ENCODE measurements at regions not wholly inside any gene's neighbourhood (a gene's known extent, or its start where the extent isn't known, plus 50 kb on each side); places are given as distances from the start of the nearest gene placed in this dataset.

DNA sequence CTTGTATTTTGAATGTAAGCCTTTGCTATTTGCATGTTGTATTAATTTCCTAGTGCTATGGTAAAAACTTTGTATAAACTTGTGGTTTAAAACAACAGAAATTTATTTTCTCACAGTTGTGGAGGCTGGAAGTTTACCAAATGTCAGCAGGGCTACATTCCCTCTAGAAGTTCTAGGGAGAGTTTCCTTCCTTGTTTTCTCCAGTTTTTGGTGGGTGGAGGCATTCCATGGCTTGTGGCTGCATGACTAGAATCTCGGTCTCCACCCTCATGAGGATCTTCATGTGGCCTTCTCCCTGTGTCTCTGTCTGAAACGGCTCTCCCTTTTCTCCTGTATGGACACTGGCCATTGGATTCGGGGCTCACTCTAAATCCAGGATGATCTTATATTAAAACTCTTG lies 482.2 kb upstream of the GOT2 start:
- no peaks in the 10 kb centered on the region for H4K20me1 ChIP-seq (ENCODE audit: insufficient read depth, poor library complexity, severe bottlenecking)
- H3K79me2 ChIP-seq = no peaks in the 10 kb centered on the region
- no peaks in the 10 kb centered on the region for H3K36me3 ChIP-seq (replicated peaks; ENCODE audit: insufficient read depth, low read depth)
- no peak overlapping the region for H3K4me2 ChIP-seq
- 82% methylated on average over 3 of the region's 3 CpGs for WGBS (ENCODE audit: low lambda C conversion rate, missing lambda C conversion rate)
- H3K27me3 ChIP-seq = no peaks in the 10 kb centered on the region
- H3K4me3 ChIP-seq = no peak overlapping the region
- no peak overlapping the region for H2AFZ ChIP-seq
- no peaks in the 10 kb centered on the region for H3K9me2 ChIP-seq (replicated peaks; ENCODE audit: insufficient read depth)
- no peak overlapping the region for H3K27ac ChIP-seq
- no peaks in the 10 kb centered on the region for H3K4me1 ChIP-seq (ENCODE audit: insufficient read depth)
- no peaks in the 10 kb centered on the region for H3K9me3 ChIP-seq (ENCODE audit: low read depth)
- TF ChIP-seq EZH2phosphoT487 (IDR thresholded peaks at IDR 0.05; ENCODE audit: low read depth, severe bottlenecking, unreplicated experiment) = no peak
- TF ChIP-seq, protein P1, sequence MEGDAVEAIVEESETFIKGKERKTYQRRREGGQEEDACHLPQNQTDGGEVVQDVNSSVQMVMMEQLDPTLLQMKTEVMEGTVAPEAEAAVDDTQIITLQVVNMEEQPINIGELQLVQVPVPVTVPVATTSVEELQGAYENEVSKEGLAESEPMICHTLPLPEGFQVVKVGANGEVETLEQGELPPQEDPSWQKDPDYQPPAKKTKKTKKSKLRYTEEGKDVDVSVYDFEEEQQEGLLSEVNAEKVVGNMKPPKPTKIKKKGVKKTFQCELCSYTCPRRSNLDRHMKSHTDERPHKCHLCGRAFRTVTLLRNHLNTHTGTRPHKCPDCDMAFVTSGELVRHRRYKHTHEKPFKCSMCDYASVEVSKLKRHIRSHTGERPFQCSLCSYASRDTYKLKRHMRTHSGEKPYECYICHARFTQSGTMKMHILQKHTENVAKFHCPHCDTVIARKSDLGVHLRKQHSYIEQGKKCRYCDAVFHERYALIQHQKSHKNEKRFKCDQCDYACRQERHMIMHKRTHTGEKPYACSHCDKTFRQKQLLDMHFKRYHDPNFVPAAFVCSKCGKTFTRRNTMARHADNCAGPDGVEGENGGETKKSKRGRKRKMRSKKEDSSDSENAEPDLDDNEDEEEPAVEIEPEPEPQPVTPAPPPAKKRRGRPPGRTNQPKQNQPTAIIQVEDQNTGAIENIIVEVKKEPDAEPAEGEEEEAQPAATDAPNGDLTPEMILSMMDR (IDR thresholded peaks at IDR 0.05; ENCODE audit: poor library complexity) = no peak
- no peak for DNase-seq (ENCODE audit: low spot score)

DNA sequence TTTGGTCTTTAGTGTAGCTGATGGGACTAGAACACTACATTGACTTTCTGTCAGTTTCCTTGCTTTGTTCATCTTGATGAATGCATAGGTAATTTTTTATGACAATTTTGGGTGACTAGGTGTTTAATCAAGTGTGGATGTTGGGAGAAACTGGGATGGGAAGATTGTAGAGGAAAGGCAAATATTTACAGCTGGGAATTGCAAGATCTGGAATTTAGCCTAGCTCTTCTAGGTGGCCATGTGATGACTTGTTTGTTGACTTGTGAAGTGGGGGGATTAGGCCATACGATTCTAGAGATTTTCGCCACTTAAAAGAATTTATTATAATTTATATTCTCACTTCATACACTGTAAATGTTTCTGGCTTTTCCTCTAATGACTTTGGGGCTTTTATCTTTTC lies 480.3 kb upstream of the GOT2 start:
- no peak for TF ChIP-seq EZH2phosphoT487 (IDR thresholded peaks at IDR 0.05; ENCODE audit: low read depth, severe bottlenecking, unreplicated experiment)
- TF ChIP-seq, protein P1 (IDR thresholded peaks at IDR 0.05; ENCODE audit: poor library complexity) = no peak
- no peak for TF ChIP-seq EZH2 (IDR thresholded peaks at IDR 0.05; ENCODE audit: borderline replicate concordance)
- no peak overlapping the region for H3K4me3 ChIP-seq
- DNase-seq (ENCODE audit: low spot score) = no peak
- no peak overlapping the region for H3K27ac ChIP-seq
- H3K9me2 ChIP-seq (replicated peaks; ENCODE audit: insufficient read depth) = no peaks in the 10 kb centered on the region
- H3K4me1 ChIP-seq (ENCODE audit: insufficient read depth) = no peaks in the 10 kb centered on the region
- no peaks in the 10 kb centered on the region for H3K36me3 ChIP-seq (replicated peaks; ENCODE audit: insufficient read depth, low read depth)
- 67% methylated on average over 2 of the region's 2 CpGs for WGBS (ENCODE audit: low lambda C conversion rate, missing lambda C conversion rate)
- no peaks in the 10 kb centered on the region for H4K20me1 ChIP-seq (ENCODE audit: insufficient read depth, poor library complexity, severe bottlenecking)
- no peaks in the 10 kb centered on the region for H3K27me3 ChIP-seq
- H3K79me2 ChIP-seq = no peaks in the 10 kb centered on the region
- no peak overlapping the region for H2AFZ ChIP-seq
- H3K9me3 ChIP-seq (ENCODE audit: low read depth) = no peaks in the 10 kb centered on the region
- H3K4me2 ChIP-seq = no peak overlapping the region

DNA sequence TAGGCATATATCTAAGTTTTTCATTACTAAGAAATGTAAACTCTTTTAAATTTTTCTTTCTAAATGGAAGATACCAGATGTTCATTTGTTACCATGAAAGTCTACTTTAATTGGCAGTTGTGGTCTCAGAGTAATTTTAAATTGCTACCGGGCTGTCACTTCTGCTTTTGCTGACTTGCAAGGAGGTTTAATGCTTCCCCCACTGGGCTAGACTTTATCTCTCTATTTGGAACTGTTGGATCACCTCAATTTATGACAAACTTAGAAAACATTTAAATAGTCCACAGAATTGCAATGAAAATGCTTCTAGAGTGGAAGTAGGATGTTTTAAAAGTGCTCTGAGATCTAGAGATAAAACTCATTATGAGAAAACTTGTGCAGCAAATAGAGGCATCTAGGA lies 479.8 kb upstream of the GOT2 start:
- TF ChIP-seq EZH2phosphoT487 (IDR thresholded peaks at IDR 0.05; ENCODE audit: low read depth, severe bottlenecking, unreplicated experiment) (no peak), EZH2 (IDR thresholded peaks at IDR 0.05; ENCODE audit: borderline replicate concordance) (no peak)
- TF ChIP-seq, protein P1 (IDR thresholded peaks at IDR 0.05; ENCODE audit: poor library complexity) = no peak
- H2AFZ ChIP-seq = no peak overlapping the region
- WGBS (ENCODE audit: low lambda C conversion rate, missing lambda C conversion rate) = 56% methylated on average over 1 of the region's 1 CpG
- H3K9me2 ChIP-seq (replicated peaks; ENCODE audit: insufficient read depth) = no peaks in the 10 kb centered on the region
- no peaks in the 10 kb centered on the region for H4K20me1 ChIP-seq (ENCODE audit: insufficient read depth, poor library complexity, severe bottlenecking)
- no peak overlapping the region for H3K27ac ChIP-seq
- H3K4me1 ChIP-seq (ENCODE audit: insufficient read depth) = no peaks in the 10 kb centered on the region
- no peak for DNase-seq (ENCODE audit: low spot score)
- no peak overlapping the region for H3K4me2 ChIP-seq
- H3K79me2 ChIP-seq = no peaks in the 10 kb centered on the region
- no peaks in the 10 kb centered on the region for H3K9me3 ChIP-seq (ENCODE audit: low read depth)
- no peaks in the 10 kb centered on the region for H3K27me3 ChIP-seq
- H3K36me3 ChIP-seq (replicated peaks; ENCODE audit: insufficient read depth, low read depth) = no peaks in the 10 kb centered on the region
- H3K4me3 ChIP-seq = no peak overlapping the region

DNA sequence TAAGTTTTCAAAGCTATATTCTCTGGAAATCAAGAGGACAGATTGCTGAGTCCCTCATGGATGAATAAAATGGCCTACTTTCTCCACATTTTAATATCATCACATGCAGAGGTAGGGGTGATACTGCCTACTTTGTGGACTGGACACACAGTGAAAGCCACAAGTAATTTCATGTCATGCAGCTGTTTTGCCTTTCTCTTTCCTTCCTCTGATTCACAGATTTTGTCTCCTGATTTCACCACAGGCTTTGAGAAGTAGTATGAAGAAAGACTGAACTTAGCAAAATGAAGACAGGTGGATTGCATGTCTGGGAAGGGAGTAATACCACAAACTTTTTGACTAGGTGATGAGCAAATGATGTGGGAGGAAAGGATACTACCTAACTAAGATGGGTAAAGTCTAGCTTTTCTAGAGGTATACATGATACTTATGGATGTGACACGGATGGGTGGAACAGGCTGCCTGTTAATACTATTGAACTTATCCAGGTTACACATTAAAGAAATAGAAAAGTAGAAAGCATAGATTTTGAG lies 478.4 kb upstream of the GOT2 start:
- H4K20me1 ChIP-seq (ENCODE audit: insufficient read depth, poor library complexity, severe bottlenecking) = no peaks in the 10 kb centered on the region
- TF ChIP-seq EZH2phosphoT487 (IDR thresholded peaks at IDR 0.05; ENCODE audit: low read depth, severe bottlenecking, unreplicated experiment) = no peak
- TF ChIP-seq EZH2 (IDR thresholded peaks at IDR 0.05; ENCODE audit: borderline replicate concordance) = no peak
- TF ChIP-seq, protein P1 (IDR thresholded peaks at IDR 0.05; ENCODE audit: poor library complexity) = no peak
- H3K9me3 ChIP-seq (ENCODE audit: low read depth) = no peaks in the 10 kb centered on the region
- H3K9me2 ChIP-seq (replicated peaks; ENCODE audit: insufficient read depth) = no peaks in the 10 kb centered on the region
- no peak overlapping the region for H3K4me3 ChIP-seq
- H3K4me2 ChIP-seq = no peak overlapping the region
- H3K4me1 ChIP-seq (ENCODE audit: insufficient read depth) = no peaks in the 10 kb centered on the region
- DNase-seq (ENCODE audit: low spot score) = no peak
- no peak overlapping the region for H3K27ac ChIP-seq
- no peaks in the 10 kb centered on the region for H3K79me2 ChIP-seq
- H3K27me3 ChIP-seq = no peaks in the 10 kb centered on the region
- no peaks in the 10 kb centered on the region for H3K36me3 ChIP-seq (replicated peaks; ENCODE audit: insufficient read depth, low read depth)
- H2AFZ ChIP-seq = no peak overlapping the region
- WGBS (ENCODE audit: low lambda C conversion rate, missing lambda C conversion rate) = 83% methylated on average over 1 of the region's 1 CpG

Data from hepatocyte (in vitro differentiated cells).